ENCODE measurements at regions not wholly inside any gene's neighbourhood (a gene's known extent, or its start where the extent isn't known, plus 50 kb on each side); places are given as distances from the start of the nearest gene placed in this dataset.

GRCh38 chr5:159800131-159800840 lies 116.0 kb upstream of the ADRA1B start:
- Histone ChIP-seq H3K36me3 (no peaks in the 10 kb centered on the region), H3K9me3 (no peaks in the 10 kb centered on the region), H3K27ac (no peak overlapping the region), H3K4me1 (peaks cover 0 to 7% (median 0%) of the 10 kb centered on the region in 9 donors), H3K27me3 (peaks cover 0 to 5% (median 0%) of the 10 kb centered on the region in 7 donors), H3K4me3 (no peak overlapping the region)
- intact Hi-C loops (cut with DNase I): no loop called here
- ATAC-seq: no peak
- TF ChIP-seq CTCF (IDR thresholded peaks at IDR 0.05): no peak
- DNase-seq: no peak
- WGBS, 2 donors: 88 to 92% methylated on average over 8 of the region's 8 CpGs

GRCh38 chr5:159801303-159801702 lies 115.0 kb upstream of the ADRA1B start:
- whole genome bisulfite sequencing, 2 donors: 70 to 78% methylated on average over 8 of the region's 8 CpGs
- Histone ChIP-seq H3K4me3 (no peak overlapping the region), H3K27me3 (peaks cover 0 to 5% (median 0%) of the 10 kb centered on the region in 7 donors), H3K27ac (no peak overlapping the region), H3K9me3 (peaks cover 0 to 7% (median 0%) of the 10 kb centered on the region in 11 donors), H3K4me1 (peaks cover 0 to 7% (median 0%) of the 10 kb centered on the region in 9 donors), H3K36me3 (no peaks in the 10 kb centered on the region)
- intact Hi-C loops (cut with DNase I): no loop called here
- ATAC-seq: no peak
- DNase-seq: no peak
- no peak for TF ChIP-seq CTCF (IDR thresholded peaks at IDR 0.05)

- Histone ChIP-seq H3K27ac (no peak overlapping the region), H3K27me3 (peaks cover 0 to 5% (median 0%) of the 10 kb centered on the region in 7 donors), H3K4me3 (no peak overlapping the region), H3K9me3 (peaks cover 0 to 7% (median 0%) of the 10 kb centered on the region in 11 donors), H3K4me1 (peaks cover 0 to 7% (median 0%) of the 10 kb centered on the region in 9 donors), H3K36me3 (no peaks in the 10 kb centered on the region)
- 76 to 82% methylated on average over 1 of the region's 1 CpG for WGBS, 2 donors
- intact Hi-C loops (cut with DNase I): no loop called here
- no peak for ATAC-seq
- no peak for DNase-seq
- no peak for TF ChIP-seq CTCF (IDR thresholded peaks at IDR 0.05)
Observed at GRCh38 chr5:159802661-159803060, 113.6 kb upstream of the ADRA1B start.

- ATAC-seq (no peak), DNase-seq (no peak)
- 87 to 90% methylated on average over 1 of the region's 1 CpG for WGBS, 2 donors
- intact Hi-C loops (cut with DNase I): no loop called here
- H3K27me3 ChIP-seq: peaks cover 0 to 5% (median 0%) of the 10 kb centered on the region in 7 donors
- no peaks in the 10 kb centered on the region for H3K36me3 ChIP-seq
- no peak overlapping the region for H3K4me3 ChIP-seq
- no peak overlapping the region for H3K27ac ChIP-seq
- TF ChIP-seq CTCF (IDR thresholded peaks at IDR 0.05): no peak
- H3K4me1 ChIP-seq: peaks cover 0 to 7% (median 0%) of the 10 kb centered on the region in 9 donors
- peaks cover 0 to 7% (median 0%) of the 10 kb centered on the region in 11 donors for H3K9me3 ChIP-seq
Observed at GRCh38 chr5:159804121-159804520, 112.2 kb upstream of the ADRA1B start.

All from heart right ventricle (tissue), 16 donors.